Epithelial cell of proximal tubule (primary cell): ENCODE measurements at regions not wholly inside any gene's neighbourhood (a gene's known extent, or its start where the extent isn't known, plus 50 kb on each side); places are given as distances from the start of the nearest gene placed in this dataset.

Experiments
- DNase-seq: peaks from one replicate; pipeline ENCODE4 v3.0.0-alpha.2; 2011; ENCODE audit warnings: low read depth
- H3K4me3 ChIP-seq: 2 replicates; pipeline ENCODE4 v1.5.1; 2011; ENCODE audit warnings: low read depth, mild to moderate bottlenecking, low read length
- CTCF ChIP-seq: conservative IDR thresholded peaks from 2 replicates; pipeline ENCODE4 v1.5.1; 2012; ENCODE audit warnings: low read depth, mild to moderate bottlenecking, low read length

- TF ChIP-seq CTCF, result no peak
- DNase-seq, result no peak
These were observed 236.0 kb upstream of the IRX1 start for GRCh38 chr5:3359642-3360041.

GRCh38 chr5:3357291-3357690, 238.3 kb upstream of the IRX1 start:
- H3K4me3 ChIP-seq, result no peak overlapping the region
- DNase-seq, result no peak
- TF ChIP-seq CTCF, result no peak

More at GRCh38 chr5:3359642-3360041, 236.0 kb upstream of the IRX1 start:
- H3K4me3 ChIP-seq, result no peak overlapping the region

DNA sequence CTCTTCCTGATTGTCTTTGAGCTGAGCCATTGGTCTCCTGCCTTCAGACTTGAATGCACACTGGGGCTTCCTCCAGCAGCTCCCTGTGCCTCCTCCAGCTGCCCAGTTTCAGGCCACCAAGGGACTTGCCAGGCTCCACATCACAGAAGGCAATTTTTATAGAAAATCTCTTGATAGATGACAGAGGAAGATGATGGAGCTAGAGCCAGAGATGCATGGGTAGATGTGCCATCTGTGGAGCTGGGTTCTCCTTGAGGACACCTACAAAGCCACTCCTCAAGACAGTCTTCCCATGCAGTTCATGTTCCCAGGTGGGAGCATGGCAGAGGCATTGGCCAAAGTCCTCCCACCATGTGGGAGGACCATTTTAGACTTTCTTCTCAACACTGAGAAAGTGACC, 239.6 kb upstream of the IRX1 start:
- TF ChIP-seq CTCF, result no peak
- DNase-seq, result no peak
- H3K4me3 ChIP-seq, result no peak overlapping the region

GRCh38 chr5:3355126-3355525, 240.5 kb upstream of the IRX1 start:
- no peak overlapping the region for H3K4me3 ChIP-seq

DNA sequence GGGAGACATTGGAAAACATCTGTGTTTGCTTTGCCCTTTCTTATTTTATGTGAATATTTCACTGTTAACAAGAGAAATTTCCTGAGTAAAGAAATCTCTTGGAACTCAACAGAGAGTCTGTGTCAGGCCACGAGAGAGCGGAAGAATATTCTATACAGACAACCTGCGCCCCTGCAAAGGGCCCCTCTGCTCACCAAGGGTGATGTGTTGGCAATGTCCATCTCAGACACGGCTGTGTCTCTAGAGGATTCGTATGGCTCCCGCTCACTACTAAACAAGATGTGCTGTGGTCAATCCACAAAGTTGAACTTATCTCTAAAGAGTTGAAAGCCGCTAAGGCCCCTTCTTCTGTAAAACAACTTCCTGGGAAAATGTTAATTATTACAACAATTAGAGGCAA, 241.0 kb upstream of the IRX1 start:
- no peak for TF ChIP-seq CTCF
- DNase-seq, result no peak
- H3K4me3 ChIP-seq, result no peak overlapping the region

More at GRCh38 chr5:3355126-3355525, 240.5 kb upstream of the IRX1 start:
- TF ChIP-seq CTCF, result no peak
- no peak for DNase-seq

DNA sequence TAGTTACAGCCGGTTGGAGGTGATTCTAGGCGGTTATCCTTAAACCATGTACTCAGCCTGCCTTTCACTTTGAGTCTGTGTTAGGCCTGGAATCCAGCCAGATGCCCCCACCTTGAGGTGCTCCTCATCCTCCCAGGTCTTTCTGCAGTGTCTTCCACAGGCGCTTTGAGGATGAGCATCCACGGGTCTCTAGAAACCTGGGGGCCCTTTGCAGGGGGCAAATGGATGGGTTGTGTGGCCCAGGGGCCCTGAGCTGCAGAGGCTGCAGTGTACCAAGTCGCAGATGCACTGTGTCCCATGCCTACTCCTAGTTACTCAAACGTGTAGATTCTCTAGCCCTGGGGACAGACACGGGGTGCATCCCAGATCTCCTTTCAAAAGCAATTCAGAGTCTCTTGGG, 242.1 kb upstream of the IRX1 start:
- no peak overlapping the region for H3K4me3 ChIP-seq
- DNase-seq, result no peak
- no peak for TF ChIP-seq CTCF

DNA sequence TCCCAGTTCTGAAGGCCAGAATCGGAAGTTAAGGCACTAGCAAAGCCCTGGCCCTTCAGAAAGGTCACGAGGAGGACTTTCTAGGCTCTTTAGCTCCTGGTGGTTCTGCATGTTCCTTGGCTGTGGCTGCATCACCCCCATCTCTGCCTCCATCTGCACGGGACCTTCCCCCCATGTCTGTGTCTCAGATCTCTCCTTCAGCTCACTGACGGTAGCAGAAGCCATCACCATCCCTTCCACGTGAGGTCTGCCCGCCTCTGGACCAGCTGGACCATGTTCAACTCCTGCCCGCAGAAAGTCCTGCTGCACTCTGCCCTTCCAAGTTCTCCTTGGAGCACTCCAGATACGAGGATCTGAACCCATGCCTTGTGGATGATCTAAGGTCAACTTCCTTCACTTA, 242.9 kb upstream of the IRX1 start:
- H3K4me3 ChIP-seq, result no peak overlapping the region
- no peak for DNase-seq
- TF ChIP-seq CTCF, result no peak
